ENCODE measurements at regions not wholly inside any gene's neighbourhood (a gene's known extent, or its start where the extent isn't known, plus 50 kb on each side); places are given as distances from the start of the nearest gene placed in this dataset.

DNA sequence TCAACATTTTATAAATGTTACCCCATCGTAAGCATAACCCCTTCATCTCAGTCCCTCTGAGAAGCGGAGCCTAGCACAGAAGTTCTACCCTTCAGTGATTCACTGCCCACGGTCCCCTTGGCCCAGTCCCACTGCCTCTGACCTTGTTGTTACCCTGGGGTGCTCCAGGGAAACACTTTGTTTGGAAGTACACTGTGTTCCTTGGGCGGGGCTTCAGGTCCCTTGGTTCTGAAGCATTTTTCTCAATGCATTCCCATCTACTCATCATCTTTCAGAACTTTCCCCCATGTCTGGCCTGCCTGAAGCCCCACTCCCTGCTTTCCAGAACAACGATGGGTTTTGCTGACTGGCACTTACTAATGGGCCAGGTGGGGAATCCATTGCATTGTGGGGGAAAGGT is 296.2 kb downstream of the FOXA2 start:
- no peaks in the 10 kb centered on the region for H3K4me1 Mint-ChIP-seq
- H3K4me3 Mint-ChIP-seq, result no peak overlapping the region
- no peak for DNase-seq (ENCODE audit: low read depth, low spot score)
- H3K36me3 Mint-ChIP-seq (ENCODE audit: low read depth), result no peaks in the 10 kb centered on the region
- H3K27me3 Mint-ChIP-seq (ENCODE audit: low read depth), result peaks cover 66% of the 10 kb centered on the region
- H3K27ac Mint-ChIP-seq (ENCODE audit: unreplicated experiment), result no peak overlapping the region
- TF ChIP-seq, protein P1, sequence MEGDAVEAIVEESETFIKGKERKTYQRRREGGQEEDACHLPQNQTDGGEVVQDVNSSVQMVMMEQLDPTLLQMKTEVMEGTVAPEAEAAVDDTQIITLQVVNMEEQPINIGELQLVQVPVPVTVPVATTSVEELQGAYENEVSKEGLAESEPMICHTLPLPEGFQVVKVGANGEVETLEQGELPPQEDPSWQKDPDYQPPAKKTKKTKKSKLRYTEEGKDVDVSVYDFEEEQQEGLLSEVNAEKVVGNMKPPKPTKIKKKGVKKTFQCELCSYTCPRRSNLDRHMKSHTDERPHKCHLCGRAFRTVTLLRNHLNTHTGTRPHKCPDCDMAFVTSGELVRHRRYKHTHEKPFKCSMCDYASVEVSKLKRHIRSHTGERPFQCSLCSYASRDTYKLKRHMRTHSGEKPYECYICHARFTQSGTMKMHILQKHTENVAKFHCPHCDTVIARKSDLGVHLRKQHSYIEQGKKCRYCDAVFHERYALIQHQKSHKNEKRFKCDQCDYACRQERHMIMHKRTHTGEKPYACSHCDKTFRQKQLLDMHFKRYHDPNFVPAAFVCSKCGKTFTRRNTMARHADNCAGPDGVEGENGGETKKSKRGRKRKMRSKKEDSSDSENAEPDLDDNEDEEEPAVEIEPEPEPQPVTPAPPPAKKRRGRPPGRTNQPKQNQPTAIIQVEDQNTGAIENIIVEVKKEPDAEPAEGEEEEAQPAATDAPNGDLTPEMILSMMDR (conservative IDR thresholded peaks at IDR 0.05), result no peak
- no peaks in the 10 kb centered on the region for H3K9me3 Mint-ChIP-seq

DNA sequence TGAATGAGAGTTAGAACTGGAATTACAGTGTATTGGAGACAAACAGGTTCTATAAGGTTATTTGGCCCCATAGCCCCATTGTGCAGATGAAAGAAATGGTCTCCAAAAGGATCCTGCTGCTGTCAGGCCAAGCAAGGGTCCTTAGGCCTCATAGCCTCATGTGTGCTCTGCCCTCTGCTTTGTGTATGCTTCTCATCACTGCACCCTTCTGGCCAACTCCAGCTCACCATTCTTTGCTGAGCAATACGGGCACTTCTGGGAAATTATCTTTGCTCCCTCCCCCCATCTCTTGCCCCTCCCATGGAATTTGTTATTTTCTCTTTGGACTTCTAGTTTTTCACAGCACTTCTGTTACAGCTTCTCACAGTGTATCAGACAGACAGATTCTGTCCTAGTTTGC is 298.8 kb downstream of the FOXA2 start:
- no peaks in the 10 kb centered on the region for H3K36me3 Mint-ChIP-seq (ENCODE audit: low read depth)
- no peak for DNase-seq (ENCODE audit: low read depth, low spot score)
- TF ChIP-seq, protein P1 (conservative IDR thresholded peaks at IDR 0.05), result no peak
- H3K9me3 Mint-ChIP-seq, result no peaks in the 10 kb centered on the region
- H3K27ac Mint-ChIP-seq (ENCODE audit: unreplicated experiment), result no peak overlapping the region
- peaks cover 61% of the 10 kb centered on the region for H3K27me3 Mint-ChIP-seq (ENCODE audit: low read depth)
- no peak overlapping the region for H3K4me3 Mint-ChIP-seq
- H3K4me1 Mint-ChIP-seq, result no peaks in the 10 kb centered on the region

DNA sequence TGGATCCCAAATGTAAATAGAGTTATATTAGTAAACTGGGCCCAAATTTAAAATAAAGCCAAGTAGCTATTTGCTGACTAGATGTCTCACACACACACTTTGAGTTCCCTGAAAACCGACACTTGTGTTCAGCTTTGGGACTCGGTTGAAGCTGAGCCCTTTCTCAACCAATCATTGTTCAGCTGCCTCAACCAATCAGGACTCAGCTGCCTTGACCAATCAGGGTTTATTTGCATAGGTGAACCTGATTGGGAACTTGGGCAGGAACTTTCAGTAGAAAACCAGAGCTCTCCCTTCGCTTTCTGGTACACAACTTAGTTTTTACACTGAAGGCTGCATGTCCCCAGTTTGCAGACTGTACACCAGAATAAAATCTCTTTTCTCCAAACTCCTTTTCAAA is 301.7 kb downstream of the FOXA2 start:
- TF ChIP-seq, protein P1 (conservative IDR thresholded peaks at IDR 0.05), result no peak

DNA sequence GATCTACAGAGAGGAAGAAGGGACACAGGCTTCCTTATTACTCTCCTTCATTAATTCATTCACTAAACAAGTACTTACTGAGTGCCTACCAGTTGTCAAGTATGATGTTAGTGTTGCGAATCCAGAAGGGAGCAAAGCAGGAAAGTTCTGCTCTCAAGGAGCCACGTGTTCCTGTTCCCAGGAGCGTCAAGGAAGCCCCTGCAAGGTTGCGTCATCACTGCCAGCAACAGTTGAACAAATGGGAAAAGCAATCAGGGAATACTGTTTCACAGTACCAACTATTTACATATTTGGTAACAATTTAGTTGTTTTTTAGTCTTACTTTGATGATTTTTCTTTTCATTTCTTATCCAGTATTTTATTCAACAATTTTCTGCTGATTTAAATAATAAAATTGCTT is 310.0 kb downstream of the FOXA2 start:
- H3K27ac Mint-ChIP-seq (ENCODE audit: unreplicated experiment), result no peak overlapping the region

More for the DNA sequence above, 301.7 kb downstream of the FOXA2 start:
- no peak overlapping the region for H3K27ac Mint-ChIP-seq (ENCODE audit: unreplicated experiment)
- H3K27me3 Mint-ChIP-seq (ENCODE audit: low read depth), result peaks cover 48% of the 10 kb centered on the region
- H3K4me1 Mint-ChIP-seq, result no peaks in the 10 kb centered on the region
- H3K36me3 Mint-ChIP-seq (ENCODE audit: low read depth), result no peaks in the 10 kb centered on the region
- H3K4me3 Mint-ChIP-seq, result no peak overlapping the region
- H3K9me3 Mint-ChIP-seq, result no peaks in the 10 kb centered on the region
- DNase-seq (ENCODE audit: low read depth, low spot score), result no peak

DNA sequence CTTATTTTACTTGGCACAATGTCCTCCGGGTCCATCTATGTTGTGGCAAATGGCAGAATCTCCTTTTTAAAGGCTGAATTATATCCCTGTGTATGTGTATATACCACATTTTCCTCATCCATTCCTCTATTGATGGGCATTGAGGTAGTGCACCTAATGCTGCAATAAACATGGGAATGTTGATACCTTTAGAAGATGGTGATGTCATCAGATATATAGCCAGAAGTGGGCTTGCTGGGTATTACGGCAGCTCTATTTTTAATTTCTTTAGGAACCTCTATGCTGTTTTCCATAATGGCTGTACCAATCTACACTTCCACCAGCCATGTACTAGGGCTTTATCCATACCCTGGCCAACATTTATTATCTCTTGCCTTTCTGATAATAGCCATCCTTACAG is 315.7 kb downstream of the FOXA2 start:
- no peak for DNase-seq (ENCODE audit: low read depth, low spot score)
- H3K27ac Mint-ChIP-seq (ENCODE audit: unreplicated experiment), result no peak overlapping the region
- H3K36me3 Mint-ChIP-seq (ENCODE audit: low read depth), result no peaks in the 10 kb centered on the region
- H3K9me3 Mint-ChIP-seq, result no peaks in the 10 kb centered on the region
- H3K4me3 Mint-ChIP-seq, result no peak overlapping the region
- H3K4me1 Mint-ChIP-seq, result no peaks in the 10 kb centered on the region
- TF ChIP-seq, protein P1 (conservative IDR thresholded peaks at IDR 0.05), result no peak
- H3K27me3 Mint-ChIP-seq (ENCODE audit: low read depth), result peaks cover 59% of the 10 kb centered on the region

More for the DNA sequence above, 310.0 kb downstream of the FOXA2 start:
- no peak for DNase-seq (ENCODE audit: low read depth, low spot score)
- no peak overlapping the region for H3K4me3 Mint-ChIP-seq
- no peaks in the 10 kb centered on the region for H3K4me1 Mint-ChIP-seq
- H3K9me3 Mint-ChIP-seq, result peaks cover 4% of the 10 kb centered on the region
- TF ChIP-seq, protein P1 (conservative IDR thresholded peaks at IDR 0.05), result no peak
- peaks cover 41% of the 10 kb centered on the region for H3K27me3 Mint-ChIP-seq (ENCODE audit: low read depth)
- H3K36me3 Mint-ChIP-seq (ENCODE audit: low read depth), result no peaks in the 10 kb centered on the region

DNA sequence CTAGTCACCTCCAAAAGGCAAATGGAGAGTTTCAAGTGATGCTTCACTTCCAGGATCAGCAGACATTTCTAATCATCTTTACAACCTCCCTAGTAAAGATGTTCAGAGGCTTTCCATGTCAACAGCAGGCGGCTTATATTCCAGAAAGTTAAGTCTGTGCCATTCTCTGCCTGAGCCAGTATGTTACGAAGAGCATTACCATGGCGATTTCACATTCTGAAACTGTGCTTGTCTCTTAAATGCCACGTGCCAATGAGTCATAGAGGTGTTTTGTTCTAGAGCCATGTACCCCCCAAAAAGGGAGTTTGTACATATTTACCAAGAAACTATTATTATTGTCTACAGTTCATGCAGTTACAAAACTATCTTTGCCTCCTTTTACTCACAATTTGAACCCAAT is 319.5 kb downstream of the FOXA2 start:
- Mint-ChIP-seq H3K9me3 (no peaks in the 10 kb centered on the region), H3K36me3 (ENCODE audit: low read depth) (no peaks in the 10 kb centered on the region), H3K27me3 (ENCODE audit: low read depth) (peaks cover 64% of the 10 kb centered on the region), H3K27ac (ENCODE audit: unreplicated experiment) (no peak overlapping the region), H3K4me3 (no peak overlapping the region), H3K4me1 (no peaks in the 10 kb centered on the region)
- TF ChIP-seq, protein P1 (conservative IDR thresholded peaks at IDR 0.05), result no peak
- DNase-seq (ENCODE audit: low read depth, low spot score), result no peak

All from neural crest cell (in vitro differentiated cells).